Sigmoid colon (tissue), 3 donors: ENCODE measurements at regions not wholly inside any gene's neighbourhood (a gene's known extent, or its start where the extent isn't known, plus 50 kb on each side); places are given as distances from the start of the nearest gene placed in this dataset.

Experiments
- POLR2A ChIP-seq, 2 donors: fragments of 450-650 bp; IDR thresholded peaks; one replicate each; pipeline ENCODE4 v1.6.1; 2016; ENCODE audit warnings: antibody characterized with exemption in 2 of 2, mild to moderate bottlenecking in 2 of 2, moderate library complexity in 2 of 2
- TF ChIP-seq, protein P1 (sequence below), 4 experiments: fragments of 450-650 bp in 3 of 4; fragments of 200-600 bp in 1 of 4; IDR thresholded peaks; one replicate each; pipeline ENCODE4 v1.5.1; 2016 to 2019; ENCODE audit warnings: antibody characterized with exemption in 4 of 4, mild to moderate bottlenecking in 3 of 4, moderate library complexity in 2 of 4

DNA sequence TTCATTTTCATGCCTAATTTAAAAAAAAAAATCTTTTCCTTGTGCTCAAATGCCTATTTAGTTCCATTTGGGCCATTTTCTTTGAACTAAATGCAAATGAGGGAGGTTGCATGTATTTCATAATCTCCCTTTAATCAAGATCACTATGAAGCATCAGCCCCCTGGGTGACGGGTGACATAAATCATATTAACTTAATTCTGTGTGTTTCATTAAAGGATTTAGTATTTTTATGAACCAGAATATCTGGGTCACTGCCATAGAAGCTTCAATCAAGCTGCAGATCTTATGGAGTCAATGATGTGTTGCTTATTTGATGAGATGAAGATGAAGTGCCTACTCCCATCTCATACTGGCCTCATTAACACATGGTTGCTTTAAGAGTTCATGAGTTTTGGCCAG, 301.9 kb upstream of the PRKCQ start:
- TF ChIP-seq, protein P1, sequence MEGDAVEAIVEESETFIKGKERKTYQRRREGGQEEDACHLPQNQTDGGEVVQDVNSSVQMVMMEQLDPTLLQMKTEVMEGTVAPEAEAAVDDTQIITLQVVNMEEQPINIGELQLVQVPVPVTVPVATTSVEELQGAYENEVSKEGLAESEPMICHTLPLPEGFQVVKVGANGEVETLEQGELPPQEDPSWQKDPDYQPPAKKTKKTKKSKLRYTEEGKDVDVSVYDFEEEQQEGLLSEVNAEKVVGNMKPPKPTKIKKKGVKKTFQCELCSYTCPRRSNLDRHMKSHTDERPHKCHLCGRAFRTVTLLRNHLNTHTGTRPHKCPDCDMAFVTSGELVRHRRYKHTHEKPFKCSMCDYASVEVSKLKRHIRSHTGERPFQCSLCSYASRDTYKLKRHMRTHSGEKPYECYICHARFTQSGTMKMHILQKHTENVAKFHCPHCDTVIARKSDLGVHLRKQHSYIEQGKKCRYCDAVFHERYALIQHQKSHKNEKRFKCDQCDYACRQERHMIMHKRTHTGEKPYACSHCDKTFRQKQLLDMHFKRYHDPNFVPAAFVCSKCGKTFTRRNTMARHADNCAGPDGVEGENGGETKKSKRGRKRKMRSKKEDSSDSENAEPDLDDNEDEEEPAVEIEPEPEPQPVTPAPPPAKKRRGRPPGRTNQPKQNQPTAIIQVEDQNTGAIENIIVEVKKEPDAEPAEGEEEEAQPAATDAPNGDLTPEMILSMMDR (IDR thresholded peaks at IDR 0.05), result no peak
- no peak for TF ChIP-seq POLR2A (IDR thresholded peaks at IDR 0.05)
